ENCODE measurements at regions not wholly inside any gene's neighbourhood (a gene's known extent, or its start where the extent isn't known, plus 50 kb on each side); places are given as distances from the start of the nearest gene placed in this dataset.
"Not testable (repeated sequence)": the region's sequence is repeated elsewhere in the genome, so short reads cannot be mapped to it uniquely, and the experiment has no call there.

GRCh38 chr13:39835253-39835652 lies 179.8 kb downstream of the COG6 start:
- DNase-seq, result no peak

GRCh38 chr13:39836038-39836437 lies 180.6 kb downstream of the COG6 start:
- no peak for ATAC-seq (ENCODE audit: low read depth)
- TF ChIP-seq CTCF (IDR thresholded peaks at IDR 0.05), result no peak
- no peak overlapping the region for H3K27ac Mint-ChIP-seq
- POLR2A ChIA-PET, result no interaction called here
- H3K4me1 Mint-ChIP-seq, result no peaks in the 10 kb centered on the region
- H3K36me3 Mint-ChIP-seq (ENCODE audit: low read depth), result no peaks in the 10 kb centered on the region
- H3K27me3 Mint-ChIP-seq, result peaks cover 11% of the 10 kb centered on the region
- intact Hi-C loops (cut with micrococcal nuclease), result no loop called here
- no peaks in the 10 kb centered on the region for H3K9me3 Mint-ChIP-seq
- CTCF ChIA-PET, result no interaction called here
- DNase-seq, result no peak
- H3K4me3 Mint-ChIP-seq, result no peak overlapping the region

More at GRCh38 chr13:39835253-39835652, 179.8 kb downstream of the COG6 start:
- Mint-ChIP-seq H3K9me3 (no peaks in the 10 kb centered on the region), H3K27me3 (peaks cover 13% of the 10 kb centered on the region), H3K4me1 (no peaks in the 10 kb centered on the region), H3K4me3 (no peak overlapping the region), H3K36me3 (ENCODE audit: low read depth) (no peaks in the 10 kb centered on the region), H3K27ac (no peak overlapping the region)
- no peak for ATAC-seq (ENCODE audit: low read depth)
- CTCF ChIA-PET, result no interaction called here
- POLR2A ChIA-PET, result no interaction called here
- no peak for TF ChIP-seq CTCF (IDR thresholded peaks at IDR 0.05)
- intact Hi-C loops (cut with micrococcal nuclease), result no loop called here

GRCh38 chr13:39837866-39838265 lies 182.4 kb downstream of the COG6 start:
- H3K36me3 Mint-ChIP-seq (ENCODE audit: low read depth); H3K4me1 Mint-ChIP-seq; POLR2A ChIA-PET; ATAC-seq (ENCODE audit: low read depth); intact Hi-C loops (cut with micrococcal nuclease); H3K27me3 Mint-ChIP-seq; H3K4me3 Mint-ChIP-seq; DNase-seq; H3K27ac Mint-ChIP-seq; H3K9me3 Mint-ChIP-seq; CTCF ChIA-PET: not testable (repeated sequence)

GRCh38 chr13:39840201-39840600 lies 184.7 kb downstream of the COG6 start:
- no peak for TF ChIP-seq CTCF (IDR thresholded peaks at IDR 0.05)
- H3K9me3 Mint-ChIP-seq, result no peaks in the 10 kb centered on the region
- CTCF ChIA-PET, result no interaction called here
- no peaks in the 10 kb centered on the region for H3K4me1 Mint-ChIP-seq
- no peak for ATAC-seq (ENCODE audit: low read depth)
- peaks cover 4% of the 10 kb centered on the region for H3K27me3 Mint-ChIP-seq
- H3K27ac Mint-ChIP-seq, result no peak overlapping the region
- DNase-seq, result no peak
- H3K4me3 Mint-ChIP-seq, result no peak overlapping the region
- intact Hi-C loops (cut with micrococcal nuclease), result no loop called here
- no peaks in the 10 kb centered on the region for H3K36me3 Mint-ChIP-seq (ENCODE audit: low read depth)
- POLR2A ChIA-PET, result no interaction called here

DNA sequence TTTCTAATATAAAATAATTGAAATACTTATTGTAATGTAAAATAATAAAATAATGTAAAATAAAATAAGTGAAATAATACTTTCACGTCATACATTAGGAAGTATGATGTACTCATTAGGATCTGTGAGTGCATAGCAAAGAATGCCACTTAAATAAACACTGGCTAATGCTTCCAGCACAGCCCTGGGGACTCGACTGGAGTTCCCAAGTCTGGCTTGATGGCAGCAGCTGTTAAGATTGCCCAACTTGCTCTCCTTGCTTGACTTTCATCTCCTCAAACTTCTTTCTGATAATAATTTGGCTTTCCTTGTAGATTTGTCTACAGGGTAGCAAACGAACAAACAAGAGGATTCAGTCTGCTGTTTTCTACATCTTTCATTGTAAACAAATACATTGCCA lies 191.9 kb downstream of the COG6 start:
- POLR2A ChIA-PET, result no interaction called here
- DNase-seq (no peak), ATAC-seq (ENCODE audit: low read depth) (no peak)
- H3K27ac Mint-ChIP-seq, result no peak overlapping the region
- peaks cover 3% of the 10 kb centered on the region for H3K9me3 Mint-ChIP-seq
- no peak overlapping the region for H3K4me3 Mint-ChIP-seq
- H3K4me1 Mint-ChIP-seq, result no peaks in the 10 kb centered on the region
- H3K36me3 Mint-ChIP-seq (ENCODE audit: low read depth), result no peaks in the 10 kb centered on the region
- intact Hi-C loops (cut with micrococcal nuclease), result no loop called here
- peaks cover 13% of the 10 kb centered on the region for H3K27me3 Mint-ChIP-seq
- TF ChIP-seq CTCF (IDR thresholded peaks at IDR 0.05), result no peak
- CTCF ChIA-PET, result no interaction called here

- peaks cover 20% of the 10 kb centered on the region for H3K27me3 Mint-ChIP-seq
- CTCF ChIA-PET, result no interaction called here
- peaks cover 10% of the 10 kb centered on the region for H3K9me3 Mint-ChIP-seq
- H3K36me3 Mint-ChIP-seq (ENCODE audit: low read depth), result no peaks in the 10 kb centered on the region
- POLR2A ChIA-PET, result no interaction called here
- no peaks in the 10 kb centered on the region for H3K4me1 Mint-ChIP-seq
- intact Hi-C loops (cut with micrococcal nuclease), result no loop called here
- H3K4me3 Mint-ChIP-seq, result no peak overlapping the region
- TF ChIP-seq CTCF (IDR thresholded peaks at IDR 0.05), result no peak
- ATAC-seq (ENCODE audit: low read depth), result no peak
- DNase-seq, result no peak
- H3K27ac Mint-ChIP-seq, result no peak overlapping the region
Observed at GRCh38 chr13:39855236-39855635, 199.8 kb downstream of the COG6 start.
